Occipital lobe (tissue), 1 donor: ENCODE measurements at regions not wholly inside any gene's neighbourhood (a gene's known extent, or its start where the extent isn't known, plus 50 kb on each side); places are given as distances from the start of the nearest gene placed in this dataset.

Experiments
- DNase-seq: peaks from one replicate; lab custom pipeline; 2025; lab: John Stamatoyannopoulos, UW

DNA sequence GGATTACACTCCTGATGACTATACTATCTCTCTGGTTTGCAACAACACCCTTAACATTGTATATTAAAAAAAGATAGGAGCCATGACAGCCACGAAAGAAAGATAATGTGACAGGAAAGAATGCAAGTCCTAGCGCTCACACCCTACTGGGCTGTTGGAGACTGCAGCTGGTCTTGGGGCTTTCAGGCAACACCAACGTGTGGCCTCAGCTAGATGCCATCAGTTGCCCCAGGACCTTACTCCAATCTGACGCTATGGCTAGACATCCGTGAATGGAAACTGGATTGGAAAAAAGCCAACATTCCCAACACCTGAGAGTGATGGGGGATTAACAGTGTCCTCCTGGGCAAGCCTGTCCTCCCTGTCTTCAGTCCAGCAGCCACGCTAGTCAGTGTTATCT, 357.4 kb upstream of the GULP1 start:
- no peak for DNase-seq

DNA sequence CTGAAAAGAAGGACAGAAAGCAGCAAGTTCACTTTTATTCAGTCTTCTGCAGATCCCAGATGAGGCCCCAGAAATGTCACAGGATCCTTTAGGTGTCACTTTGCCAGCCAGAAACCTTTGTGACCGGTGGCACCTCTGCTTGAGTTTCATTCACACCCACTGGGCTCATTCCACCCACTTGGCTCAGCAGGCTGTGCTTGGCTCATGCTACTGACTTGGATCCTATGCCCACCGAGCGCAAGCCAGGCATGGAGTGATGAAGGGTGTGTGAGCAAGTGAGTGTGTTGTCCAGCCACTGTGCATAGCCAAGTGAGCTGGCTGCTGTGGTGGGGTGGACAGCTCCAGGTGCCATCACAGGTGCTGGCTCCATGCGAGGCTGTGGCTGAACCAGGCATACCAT, 357.0 kb upstream of the GULP1 start:
- no peak for DNase-seq

DNA sequence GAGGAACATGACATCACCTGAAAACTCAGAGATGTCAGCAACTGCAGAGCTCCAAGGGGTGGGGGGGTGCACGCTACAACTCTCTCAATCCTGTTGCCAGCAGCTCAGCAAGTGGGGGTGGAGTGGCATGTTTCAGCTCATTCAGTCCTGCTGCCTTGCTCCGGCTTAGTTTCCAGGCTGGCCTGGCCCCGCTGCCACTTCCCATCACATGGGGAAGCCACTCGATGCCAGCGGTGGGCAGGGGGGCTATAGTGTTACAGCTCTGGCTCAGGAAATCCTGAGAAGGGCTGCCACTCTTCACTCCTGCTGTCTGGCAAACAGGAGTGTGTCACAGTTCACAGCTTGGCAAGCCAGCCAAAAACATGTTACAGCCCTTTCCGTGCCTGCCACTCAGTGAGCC, 356.5 kb upstream of the GULP1 start:
- no peak for DNase-seq

DNA sequence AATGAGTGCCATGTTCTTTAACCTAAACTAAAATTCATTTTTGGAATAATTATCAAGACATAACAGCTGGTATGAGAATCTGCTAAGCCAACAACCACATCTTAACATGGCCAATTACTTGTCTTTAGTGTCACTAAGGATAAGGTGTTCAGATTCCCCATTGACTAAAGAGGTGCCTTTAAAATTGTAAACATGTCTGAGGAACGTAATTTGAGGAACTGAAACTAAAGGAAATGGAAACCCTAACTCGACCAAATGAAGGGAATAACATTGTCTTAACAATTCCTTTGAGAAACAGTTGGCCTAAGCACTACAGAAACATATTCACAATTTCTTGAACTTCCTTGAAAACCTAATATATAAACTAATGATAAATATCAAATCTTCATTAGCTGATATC, 355.4 kb upstream of the GULP1 start:
- DNase-seq: no peak

DNA sequence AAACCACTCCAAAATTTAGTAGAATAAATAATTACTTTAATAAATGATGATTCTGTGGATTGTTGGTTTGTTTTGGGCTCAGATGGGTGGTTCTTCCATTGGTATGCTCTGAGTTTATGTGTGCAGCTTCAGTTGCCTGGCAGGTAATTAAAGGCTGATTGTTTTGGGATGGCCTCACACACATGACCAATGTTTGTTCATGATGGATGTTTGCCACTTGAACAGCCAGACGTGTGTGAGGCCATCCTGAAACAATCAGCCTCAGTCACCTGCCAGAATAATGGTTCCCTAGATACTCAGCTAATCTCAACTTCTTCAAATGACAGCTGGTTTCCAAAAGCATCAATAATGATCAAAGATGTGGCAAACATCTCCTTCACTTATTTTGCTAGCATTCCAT, 352.5 kb upstream of the GULP1 start:
- DNase-seq: no peak

DNA sequence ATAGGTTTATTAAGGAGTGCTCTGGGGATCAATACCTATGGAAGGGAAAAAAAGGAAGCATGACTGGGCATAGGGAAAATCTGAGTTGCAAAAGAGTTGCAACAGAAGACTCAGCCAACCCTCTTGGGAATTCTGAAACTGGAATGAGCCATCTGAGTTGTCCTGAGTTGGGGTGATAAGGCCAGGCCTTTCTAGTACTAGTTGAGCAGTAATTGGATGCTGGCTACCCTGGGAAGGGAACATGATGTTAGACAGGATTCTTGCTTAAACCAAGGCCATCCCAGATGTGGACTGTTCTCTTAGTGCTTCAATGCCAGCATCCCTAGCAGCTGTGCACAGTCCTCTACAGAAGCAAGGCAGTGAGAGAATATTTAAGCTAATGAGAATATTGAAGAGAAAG, 348.8 kb upstream of the GULP1 start:
- no peak for DNase-seq

DNA sequence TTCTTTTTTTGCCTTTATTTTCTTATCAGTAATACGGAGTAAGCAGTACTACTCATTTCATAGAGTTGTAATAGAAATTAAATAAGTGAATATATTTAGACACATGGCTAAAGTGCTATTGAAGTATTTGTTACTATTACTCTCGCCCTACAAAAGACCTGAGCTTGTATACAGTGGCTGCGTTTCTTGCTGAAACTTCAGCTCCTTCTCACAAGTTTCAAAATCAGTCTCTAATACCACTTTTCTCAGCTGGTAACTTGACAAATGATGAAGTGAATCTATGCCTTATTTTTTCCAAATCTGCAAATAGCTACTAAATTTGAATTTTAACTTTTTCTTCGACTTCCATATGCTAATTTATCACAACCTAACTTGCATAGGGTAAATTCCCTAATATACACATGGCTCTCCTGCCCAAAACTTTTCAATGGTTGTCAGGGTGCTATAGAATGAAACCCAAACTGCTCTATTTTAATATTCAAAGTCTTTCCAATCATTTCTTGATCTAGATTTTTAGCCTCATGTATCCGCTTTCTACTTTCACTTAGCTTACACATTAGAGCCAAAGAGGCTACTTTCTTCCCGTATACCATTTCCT, 347.8 kb upstream of the GULP1 start:
- no peak for DNase-seq

DNA sequence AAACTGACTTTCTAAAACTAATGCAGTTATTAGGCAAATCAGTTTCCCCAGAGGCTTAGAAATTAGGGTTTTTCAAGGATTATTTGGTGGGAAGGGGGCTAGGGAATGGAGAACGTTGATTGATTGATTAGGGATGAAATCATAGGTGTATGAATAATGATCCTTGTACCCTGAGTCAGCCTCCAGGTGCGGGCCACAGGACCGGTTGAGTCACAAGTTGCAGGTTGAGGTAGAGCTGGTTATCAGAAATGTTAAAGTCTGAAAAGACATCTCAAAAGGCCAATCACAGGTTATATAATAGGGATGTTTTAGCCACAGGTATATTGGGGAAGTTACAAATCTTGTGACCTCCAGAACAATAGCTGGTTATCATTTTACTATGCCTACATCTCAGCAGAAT, 341.8 kb upstream of the GULP1 start:
- DNase-seq: no peak

DNA sequence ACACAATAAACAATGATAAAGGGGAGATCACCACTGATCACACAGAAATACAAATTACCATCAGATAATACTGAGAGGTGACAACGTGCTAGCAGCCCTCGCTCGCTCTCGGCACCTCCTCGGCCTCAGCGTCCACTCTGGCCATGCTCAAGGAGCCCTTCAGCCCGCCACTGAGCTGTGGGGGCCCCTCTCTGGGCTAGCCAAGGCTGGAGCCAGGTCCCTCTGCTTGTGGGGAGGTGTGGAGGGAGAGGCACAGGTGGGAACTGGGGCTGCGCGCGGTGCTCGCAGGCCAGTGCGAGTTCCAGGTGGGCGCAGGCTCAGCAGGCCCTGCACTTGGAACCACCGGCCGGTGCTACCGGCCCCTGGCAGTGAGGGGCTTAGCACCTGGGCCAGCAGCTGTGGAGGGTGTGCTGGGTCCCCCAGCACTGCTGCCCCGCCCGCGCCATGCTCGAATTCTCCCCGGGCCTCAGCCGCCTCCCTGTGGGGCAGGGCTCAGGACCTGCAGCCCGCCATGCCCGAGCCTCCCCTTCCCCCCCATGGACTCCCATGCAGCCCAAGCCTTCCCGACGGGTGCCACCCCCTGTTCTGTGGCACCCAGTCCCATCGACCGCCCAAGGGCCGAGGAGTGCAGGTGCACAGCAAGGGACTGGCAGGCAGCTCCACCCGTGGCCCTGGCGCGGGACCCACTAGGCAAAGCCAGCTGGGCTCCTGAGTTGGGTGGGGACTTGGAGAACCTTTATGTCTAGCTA, 340.0 kb upstream of the GULP1 start:
- DNase-seq: no peak

DNA sequence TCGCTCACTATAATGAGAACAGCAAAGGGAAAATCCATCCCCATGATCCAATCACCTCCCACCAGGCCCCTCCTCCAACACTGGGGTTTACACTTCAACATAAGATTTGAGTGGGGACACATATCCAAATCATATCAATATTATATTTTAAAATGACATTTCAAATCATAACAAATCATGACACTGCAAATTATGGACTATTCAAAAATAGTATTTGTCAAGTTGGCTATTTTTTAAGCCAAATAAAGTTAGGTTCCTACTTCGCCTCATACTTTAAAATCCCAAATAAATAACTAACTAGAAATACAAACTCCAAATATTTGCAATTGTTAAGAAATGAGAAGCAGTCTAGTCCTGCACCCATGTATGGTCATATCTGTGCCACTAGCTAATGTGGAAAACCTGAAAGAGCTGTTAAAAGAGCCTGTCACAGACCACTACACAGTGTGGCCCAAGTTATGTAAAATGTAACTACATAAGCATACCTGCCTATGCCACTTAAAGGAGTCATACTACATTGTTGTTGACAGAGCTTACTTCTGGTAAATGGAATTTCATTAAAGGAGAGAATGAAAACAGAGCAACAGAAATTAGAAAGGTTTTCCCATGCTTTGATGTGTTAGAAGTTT, 334.7 kb upstream of the GULP1 start:
- DNase-seq: no peak

DNA sequence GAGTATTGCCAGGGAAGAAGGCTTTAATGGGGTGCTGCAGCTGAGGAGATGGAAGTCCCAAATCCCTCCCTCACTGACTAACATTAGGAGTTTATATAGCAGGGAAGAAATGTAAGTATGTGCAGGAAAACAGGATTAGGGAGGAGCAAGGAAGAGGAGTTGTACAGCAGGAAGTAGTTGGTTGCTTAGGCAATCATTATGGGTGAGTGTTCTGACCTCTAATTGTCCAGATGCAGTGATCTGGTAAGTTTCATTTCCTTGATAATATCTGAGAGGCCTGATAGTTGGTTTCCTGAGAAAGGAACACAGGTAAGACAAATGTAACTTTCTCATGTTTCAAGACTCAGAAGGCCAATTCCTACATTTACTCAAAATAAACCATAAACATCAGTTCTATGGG, 331.9 kb upstream of the GULP1 start:
- DNase-seq: no peak

DNA sequence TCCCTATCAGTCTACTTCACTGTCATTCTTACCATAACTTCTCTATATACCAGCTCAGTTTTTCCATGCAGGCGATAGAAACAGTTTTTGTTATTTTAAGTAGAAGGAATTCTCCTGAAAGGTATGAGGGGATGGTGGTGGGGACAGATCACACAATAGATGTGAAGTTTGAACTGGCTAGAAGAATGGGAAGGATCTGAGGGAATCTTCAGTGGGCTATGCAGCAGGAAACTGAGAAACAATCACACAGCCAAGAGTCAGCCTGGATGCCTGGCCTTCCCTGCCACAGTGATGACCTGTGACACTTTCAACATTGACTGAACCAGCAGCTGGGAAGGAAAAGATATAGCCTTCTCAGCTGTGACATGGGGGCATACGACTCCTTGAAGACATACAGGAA, 329.1 kb upstream of the GULP1 start:
- DNase-seq: no peak

DNA sequence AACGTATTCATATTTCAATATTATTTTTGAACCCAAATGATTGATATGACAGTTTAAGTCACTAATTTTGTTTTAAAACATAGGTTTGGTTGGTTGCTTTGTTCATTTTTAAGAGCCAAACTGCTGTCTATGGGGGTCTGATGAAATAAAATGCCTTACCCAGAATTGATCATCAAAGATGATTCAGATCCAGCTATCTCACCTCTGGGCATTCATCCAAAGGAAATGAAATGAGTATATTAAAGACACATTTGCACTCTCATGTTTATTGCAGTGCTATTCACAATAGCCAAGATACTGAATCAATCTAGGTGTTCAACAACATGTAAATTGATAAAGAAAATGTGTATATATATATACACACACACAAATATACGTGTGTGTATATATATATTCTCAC, 326.9 kb upstream of the GULP1 start:
- DNase-seq: no peak

DNA sequence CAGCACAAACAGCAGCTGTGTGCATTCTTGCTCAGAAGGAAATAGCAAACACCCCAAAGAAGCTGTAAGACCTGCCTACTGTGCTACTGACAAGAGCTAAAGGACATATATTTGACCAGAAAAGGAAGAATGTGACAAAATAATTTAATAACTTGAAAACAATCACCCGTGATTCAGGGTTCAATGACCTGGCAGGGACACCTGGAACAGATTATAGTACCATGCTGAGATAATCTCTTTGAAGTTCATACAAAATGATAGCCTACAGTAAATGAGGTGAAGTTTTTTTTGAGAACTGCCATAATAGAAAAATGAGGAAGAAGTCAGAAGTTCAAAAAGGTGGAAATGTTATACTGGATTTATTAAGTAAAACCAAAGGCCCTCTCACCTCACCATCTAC, 324.8 kb upstream of the GULP1 start:
- DNase-seq: no peak

DNA sequence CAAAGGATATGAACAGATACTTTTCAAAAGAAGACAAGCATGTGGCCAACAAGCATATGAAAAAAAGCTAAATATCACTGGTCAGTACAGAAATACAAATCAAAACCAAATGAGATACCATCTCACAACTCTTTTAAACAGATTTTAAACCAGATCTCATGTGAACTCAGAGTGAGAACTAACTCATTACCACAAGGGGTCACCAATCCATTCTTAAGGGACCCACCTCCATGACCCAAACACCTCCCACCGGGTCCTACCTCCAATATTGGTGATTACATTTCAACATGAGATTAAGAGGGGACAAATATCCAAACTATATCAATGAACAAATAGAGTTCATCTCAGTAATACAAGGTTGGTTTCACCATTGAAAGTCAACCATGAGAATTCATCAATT, 319.8 kb upstream of the GULP1 start:
- DNase-seq: no peak

DNA sequence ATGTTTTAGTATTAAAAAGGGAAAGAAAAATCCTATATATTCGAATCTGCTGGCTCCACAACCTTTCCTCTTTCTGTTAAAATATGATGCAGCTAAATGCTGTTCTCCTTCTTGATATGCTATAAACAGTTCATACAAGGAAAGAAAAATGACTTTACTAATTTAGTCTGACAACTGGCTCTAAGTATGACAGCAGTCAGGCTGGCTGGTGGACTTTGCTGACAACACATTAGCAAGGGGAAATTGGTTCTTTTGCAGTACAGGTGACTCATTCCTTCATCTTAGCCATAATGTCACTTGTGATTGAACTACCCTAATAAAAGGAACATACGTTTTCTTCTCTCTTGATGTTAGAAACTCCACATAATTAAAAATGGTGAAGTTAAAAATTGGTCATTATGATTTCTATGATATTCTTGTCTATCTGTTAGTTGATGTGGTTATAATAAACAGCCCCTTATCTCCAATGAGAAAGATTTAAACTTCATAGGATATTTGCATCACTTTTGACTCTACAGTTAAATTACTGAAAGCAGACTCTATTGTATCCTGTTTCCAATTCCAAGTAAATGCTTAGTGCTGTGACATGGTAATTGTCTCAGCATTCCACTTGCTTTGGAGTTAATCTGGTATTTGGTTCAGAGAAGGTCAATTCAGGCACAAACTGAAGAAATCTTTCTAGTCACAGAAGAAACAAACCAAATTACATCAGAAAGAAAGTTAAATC, 315.3 kb upstream of the GULP1 start:
- no peak for DNase-seq

DNA sequence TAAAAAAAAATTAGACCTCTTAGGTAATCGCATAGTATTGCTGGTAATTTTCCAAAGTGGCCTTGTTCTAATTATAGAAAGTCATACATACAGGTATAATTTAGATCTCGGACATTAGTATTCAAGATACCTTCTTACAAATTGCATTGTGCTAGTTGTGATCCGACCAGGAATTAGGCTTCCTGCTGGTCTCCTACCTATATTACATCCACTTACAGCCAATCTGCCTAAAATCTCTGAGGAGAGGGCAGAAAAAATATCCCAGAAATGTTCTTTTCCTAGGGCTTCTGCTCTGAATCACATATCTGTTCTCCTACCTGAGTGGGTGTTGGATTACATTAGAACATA, 314.7 kb upstream of the GULP1 start:
- DNase-seq: no peak

DNA sequence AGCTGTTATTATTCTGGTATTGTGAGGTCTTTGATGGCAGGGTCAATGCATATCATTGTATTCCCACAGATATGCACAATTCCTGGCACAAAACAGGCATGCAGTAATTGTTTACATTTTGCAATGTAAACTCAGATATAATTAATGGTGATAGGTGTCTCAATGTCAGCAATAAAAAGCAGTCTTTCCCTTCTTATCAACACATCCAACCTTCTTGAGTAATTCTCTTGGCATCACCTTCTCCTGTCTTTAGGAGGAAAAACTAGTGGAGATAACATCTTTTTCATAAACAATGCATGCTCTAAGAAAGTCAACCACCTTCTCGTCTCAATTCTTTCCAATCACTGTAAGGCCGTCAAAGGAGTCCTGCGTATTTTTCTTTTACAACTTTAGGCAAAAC, 313.3 kb upstream of the GULP1 start:
- no peak for DNase-seq

DNA sequence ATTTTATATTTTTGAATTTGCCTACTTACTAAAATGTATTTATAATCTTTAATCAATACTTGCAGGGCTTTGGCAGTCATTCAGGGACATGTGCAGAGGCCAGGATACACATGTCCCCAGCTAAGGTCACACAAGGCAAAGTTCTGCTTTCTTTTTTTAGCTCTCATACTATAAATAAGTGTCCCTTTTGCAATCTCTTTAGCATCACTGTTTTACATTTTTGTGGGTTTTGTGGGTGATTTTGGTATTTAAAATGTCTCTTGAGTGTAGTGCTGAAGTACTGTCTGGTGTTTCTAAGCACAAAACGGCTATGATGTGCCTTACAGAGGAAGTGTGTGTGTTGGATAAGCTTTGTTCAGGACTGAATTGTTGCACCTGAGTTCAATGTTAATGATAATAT, 309.0 kb upstream of the GULP1 start:
- no peak for DNase-seq

DNA sequence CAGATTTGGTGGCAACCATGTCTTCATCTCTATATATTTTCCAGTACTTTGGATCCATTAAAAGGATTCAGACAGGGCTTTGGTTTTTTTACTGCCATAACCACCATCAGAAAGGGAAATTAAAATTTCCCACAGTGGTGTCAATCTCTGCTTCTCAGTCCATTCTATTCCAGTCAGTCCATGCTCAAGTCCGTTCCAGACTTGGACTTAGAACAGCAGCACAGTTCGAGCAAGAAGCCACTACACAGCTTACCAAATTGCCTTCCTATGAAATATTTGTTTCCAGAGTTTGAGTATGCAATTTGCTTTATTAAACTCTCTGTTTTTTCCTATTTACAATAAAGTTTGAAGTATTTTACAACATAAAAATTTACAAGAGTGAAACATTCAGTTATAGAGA, 306.5 kb upstream of the GULP1 start:
- no peak for DNase-seq

DNA sequence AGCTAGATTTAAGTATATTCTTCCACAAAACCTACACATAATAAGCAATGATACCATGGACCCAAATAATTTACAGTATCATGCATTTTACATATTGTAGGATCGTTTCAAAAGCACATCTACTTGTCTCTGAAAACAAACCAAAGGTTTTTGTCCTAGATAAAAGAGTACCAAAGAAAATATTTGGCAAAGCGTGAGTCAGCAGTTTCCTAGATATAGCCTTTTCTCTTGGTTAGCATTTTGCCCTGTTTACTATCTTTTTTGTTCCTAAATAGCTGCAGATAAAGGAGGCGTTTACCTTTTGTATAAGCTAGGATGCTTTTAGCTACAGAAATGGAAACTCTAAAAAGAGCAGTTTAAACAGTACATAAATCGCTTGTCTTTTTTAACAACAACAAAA, 305.8 kb upstream of the GULP1 start:
- no peak for DNase-seq

DNA sequence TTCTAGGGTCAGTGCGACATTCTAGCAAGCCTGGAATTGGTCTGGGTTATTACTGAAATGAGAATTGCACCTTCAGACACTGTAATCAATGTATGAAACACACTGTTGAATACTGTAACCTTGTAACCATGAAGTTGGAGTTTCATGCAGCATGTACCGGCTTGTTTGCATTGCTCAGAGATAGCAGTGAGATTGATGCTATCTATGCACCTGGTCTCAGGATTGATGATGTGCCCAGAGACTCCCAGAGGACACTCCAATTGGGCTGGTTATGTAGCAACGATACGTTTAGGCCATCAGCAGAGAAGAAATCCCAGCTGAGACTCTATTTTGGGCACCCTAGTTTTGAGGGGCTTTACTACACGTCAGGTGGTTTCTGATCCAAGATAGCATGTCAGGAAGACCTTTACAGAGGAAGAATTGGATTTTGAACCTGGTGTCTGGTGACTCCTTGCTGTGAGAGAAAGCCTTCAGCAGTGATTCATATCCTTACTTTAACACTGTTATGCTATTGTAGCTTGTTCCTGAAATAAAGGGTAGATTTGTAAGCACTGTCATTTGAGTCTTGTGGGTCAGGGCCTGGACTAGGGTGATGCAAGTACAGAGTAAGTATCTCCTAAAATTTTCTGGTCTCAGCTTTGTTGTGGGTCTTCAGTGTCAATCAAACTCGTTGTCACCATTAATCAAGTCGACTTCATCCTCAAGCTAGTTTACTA, 305.1 kb upstream of the GULP1 start:
- DNase-seq: no peak
